ENCODE measurements at regions not wholly inside any gene's neighbourhood (a gene's known extent, or its start where the extent isn't known, plus 50 kb on each side); places are given as distances from the start of the nearest gene placed in this dataset.

- H3K9ac ChIP-seq (ENCODE audit: low read length): no peak overlapping the region
- H3K36me3 ChIP-seq (ENCODE audit: control insufficient read depth, insufficient read depth, low read length, severe bottlenecking): no peaks in the 10 kb centered on the region
- H3K9me3 ChIP-seq (ENCODE audit: control insufficient read depth, low read length): no peaks in the 10 kb centered on the region
- H3K27me3 ChIP-seq (replicated peaks; ENCODE audit: control insufficient read depth, insufficient read depth, low read length): no peaks in the 10 kb centered on the region
- DNase-seq (ENCODE audit: low read depth): no peak
- no peak overlapping the region for H3K4me3 ChIP-seq (ENCODE audit: low read length)
- H3K4me1 ChIP-seq (ENCODE audit: control insufficient read depth, insufficient read depth, low read length): no peaks in the 10 kb centered on the region
Observed at GRCh38 chr7:136205956-136206355, 228.8 kb upstream of the MTPN start.

GRCh38 chr7:136198168-136198567 is 221.0 kb upstream of the MTPN start:
- no peaks in the 10 kb centered on the region for H3K36me3 ChIP-seq (ENCODE audit: control insufficient read depth, insufficient read depth, low read length, severe bottlenecking)

DNA sequence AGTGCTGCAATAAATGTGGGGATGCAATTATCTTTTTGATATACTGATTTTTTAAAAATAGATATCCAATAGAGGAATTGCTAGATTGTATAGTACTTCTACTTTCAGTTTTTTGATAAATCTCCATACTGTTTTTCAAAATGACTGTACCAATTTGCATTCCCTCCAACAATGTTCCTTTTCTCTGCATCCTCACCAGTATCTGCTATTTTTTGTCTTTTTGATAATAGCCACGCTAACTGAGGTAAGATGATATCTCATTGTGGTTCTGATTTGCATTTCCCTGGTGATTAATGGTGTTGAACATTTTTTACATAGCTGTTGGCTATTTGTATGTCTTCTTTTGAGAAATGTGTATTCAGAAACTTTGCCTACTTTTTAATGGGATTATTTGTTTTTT is 217.7 kb upstream of the MTPN start:
- H3K9me3 ChIP-seq (ENCODE audit: control insufficient read depth, low read length): peaks cover 20% of the 10 kb centered on the region
- no peaks in the 10 kb centered on the region for H3K36me3 ChIP-seq (ENCODE audit: control insufficient read depth, insufficient read depth, low read length, severe bottlenecking)
- no peaks in the 10 kb centered on the region for H3K4me1 ChIP-seq (ENCODE audit: control insufficient read depth, insufficient read depth, low read length)
- no peak overlapping the region for H3K4me3 ChIP-seq (ENCODE audit: low read length)
- H3K9ac ChIP-seq (ENCODE audit: low read length): no peak overlapping the region
- DNase-seq (ENCODE audit: low read depth): no peak
- no peaks in the 10 kb centered on the region for H3K27me3 ChIP-seq (replicated peaks; ENCODE audit: control insufficient read depth, insufficient read depth, low read length)

More at GRCh38 chr7:136198168-136198567, 221.0 kb upstream of the MTPN start:
- DNase-seq (ENCODE audit: low read depth): no peak
- Histone ChIP-seq H3K4me1 (ENCODE audit: control insufficient read depth, insufficient read depth, low read length) (no peaks in the 10 kb centered on the region), H3K9me3 (ENCODE audit: control insufficient read depth, low read length) (peaks cover 20% of the 10 kb centered on the region), H3K27me3 (replicated peaks; ENCODE audit: control insufficient read depth, insufficient read depth, low read length) (no peaks in the 10 kb centered on the region), H3K9ac (ENCODE audit: low read length) (no peak overlapping the region), H3K4me3 (ENCODE audit: low read length) (no peak overlapping the region)

GRCh38 chr7:136193940-136194339 is 216.8 kb upstream of the MTPN start:
- H3K4me3 ChIP-seq (ENCODE audit: low read length): no peak overlapping the region
- H3K9ac ChIP-seq (ENCODE audit: low read length): no peak overlapping the region
- H3K4me1 ChIP-seq (ENCODE audit: control insufficient read depth, insufficient read depth, low read length): no peaks in the 10 kb centered on the region
- no peaks in the 10 kb centered on the region for H3K27me3 ChIP-seq (replicated peaks; ENCODE audit: control insufficient read depth, insufficient read depth, low read length)
- no peaks in the 10 kb centered on the region for H3K36me3 ChIP-seq (ENCODE audit: control insufficient read depth, insufficient read depth, low read length, severe bottlenecking)
- H3K9me3 ChIP-seq (ENCODE audit: control insufficient read depth, low read length): peaks cover 20% of the 10 kb centered on the region
- DNase-seq (ENCODE audit: low read depth): no peak

DNA sequence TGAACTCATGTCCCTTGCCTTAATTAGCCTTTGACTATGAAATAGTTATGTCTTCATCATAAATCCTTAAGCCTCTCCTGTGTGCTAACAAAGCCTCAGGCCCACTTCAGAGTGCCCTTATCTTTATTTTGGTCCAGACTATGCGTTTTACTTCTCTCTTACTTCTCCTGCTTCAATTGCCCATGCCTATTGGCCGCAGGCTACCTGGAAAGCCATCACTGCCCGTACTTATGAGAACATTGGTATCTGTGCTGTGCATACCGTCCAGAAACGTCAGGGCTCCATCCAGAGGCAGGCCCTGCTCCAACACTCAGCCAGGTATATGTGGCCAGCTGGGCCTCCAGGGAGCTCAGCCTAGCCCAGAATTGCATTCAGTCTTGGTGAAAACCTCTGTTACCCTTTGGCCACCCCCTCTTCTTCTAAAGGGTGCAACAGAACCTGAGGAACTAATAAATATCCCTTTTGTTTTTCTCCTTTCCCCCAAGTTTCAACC is 212.4 kb upstream of the MTPN start:
- H3K4me1 ChIP-seq (ENCODE audit: control insufficient read depth, insufficient read depth, low read length): no peaks in the 10 kb centered on the region
- no peak overlapping the region for H3K9ac ChIP-seq (ENCODE audit: low read length)
- H3K4me3 ChIP-seq (ENCODE audit: low read length): no peak overlapping the region
- peaks cover 4% of the 10 kb centered on the region for H3K9me3 ChIP-seq (ENCODE audit: control insufficient read depth, low read length)
- no peaks in the 10 kb centered on the region for H3K27me3 ChIP-seq (replicated peaks; ENCODE audit: control insufficient read depth, insufficient read depth, low read length)
- DNase-seq (ENCODE audit: low read depth): no peak
- H3K36me3 ChIP-seq (ENCODE audit: control insufficient read depth, insufficient read depth, low read length, severe bottlenecking): no peaks in the 10 kb centered on the region

- no peak for DNase-seq (ENCODE audit: low read depth)
- Histone ChIP-seq H3K9ac (ENCODE audit: low read length) (no peak overlapping the region), H3K4me1 (ENCODE audit: control insufficient read depth, insufficient read depth, low read length) (no peaks in the 10 kb centered on the region), H3K27me3 (replicated peaks; ENCODE audit: control insufficient read depth, insufficient read depth, low read length) (no peaks in the 10 kb centered on the region), H3K4me3 (ENCODE audit: low read length) (no peak overlapping the region), H3K9me3 (ENCODE audit: control insufficient read depth, low read length) (no peaks in the 10 kb centered on the region), H3K36me3 (ENCODE audit: control insufficient read depth, insufficient read depth, low read length, severe bottlenecking) (no peaks in the 10 kb centered on the region)
Observed at GRCh38 chr7:136186281-136186680, 209.1 kb upstream of the MTPN start.

GRCh38 chr7:136184719-136185118 is 207.6 kb upstream of the MTPN start:
- Histone ChIP-seq H3K4me1 (ENCODE audit: control insufficient read depth, insufficient read depth, low read length) (no peaks in the 10 kb centered on the region), H3K27me3 (replicated peaks; ENCODE audit: control insufficient read depth, insufficient read depth, low read length) (no peaks in the 10 kb centered on the region), H3K9ac (ENCODE audit: low read length) (no peak overlapping the region), H3K4me3 (ENCODE audit: low read length) (no peak overlapping the region), H3K36me3 (ENCODE audit: control insufficient read depth, insufficient read depth, low read length, severe bottlenecking) (no peaks in the 10 kb centered on the region), H3K9me3 (ENCODE audit: control insufficient read depth, low read length) (no peaks in the 10 kb centered on the region)
- no peak for DNase-seq (ENCODE audit: low read depth)

DNA sequence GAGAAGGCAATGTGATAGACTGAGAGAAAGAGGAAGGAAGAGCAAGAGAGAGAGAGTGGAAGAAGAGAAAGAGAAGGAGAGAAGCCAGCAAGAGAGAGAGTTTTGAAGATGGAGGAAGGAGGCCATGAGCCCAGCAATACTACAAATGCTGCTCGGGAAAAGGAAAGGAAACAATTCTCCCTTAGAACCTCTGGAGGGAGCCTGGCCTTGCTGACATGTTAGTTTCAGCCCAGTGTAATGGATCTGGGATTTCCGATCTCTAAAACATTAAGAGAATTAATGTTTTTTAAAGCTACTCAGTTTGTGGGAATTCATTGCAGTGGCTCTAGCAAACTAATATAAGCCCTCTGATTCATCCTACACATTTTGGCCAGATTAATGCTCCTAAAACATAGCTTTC is 206.8 kb upstream of the MTPN start:
- DNase-seq (ENCODE audit: low read depth): peak; percentile 22
- no peak overlapping the region for H3K9ac ChIP-seq (ENCODE audit: low read length)

GRCh38 chr7:136180984-136181383 is 203.8 kb upstream of the MTPN start:
- H3K4me3 ChIP-seq (ENCODE audit: low read length): no peak overlapping the region

More for the DNA sequence above, 206.8 kb upstream of the MTPN start:
- H3K9me3 ChIP-seq (ENCODE audit: control insufficient read depth, low read length): no peaks in the 10 kb centered on the region
- H3K4me1 ChIP-seq (ENCODE audit: control insufficient read depth, insufficient read depth, low read length): no peaks in the 10 kb centered on the region
- H3K27me3 ChIP-seq (replicated peaks; ENCODE audit: control insufficient read depth, insufficient read depth, low read length): no peaks in the 10 kb centered on the region
- no peaks in the 10 kb centered on the region for H3K36me3 ChIP-seq (ENCODE audit: control insufficient read depth, insufficient read depth, low read length, severe bottlenecking)
- no peak overlapping the region for H3K4me3 ChIP-seq (ENCODE audit: low read length)

GRCh38 chr7:136179851-136180721 is 202.9 kb upstream of the MTPN start:
- no peak for DNase-seq (ENCODE audit: low read depth)
- Histone ChIP-seq H3K9me3 (ENCODE audit: control insufficient read depth, low read length) (no peaks in the 10 kb centered on the region), H3K9ac (ENCODE audit: low read length) (no peak overlapping the region), H3K27me3 (replicated peaks; ENCODE audit: control insufficient read depth, insufficient read depth, low read length) (no peaks in the 10 kb centered on the region), H3K4me1 (ENCODE audit: control insufficient read depth, insufficient read depth, low read length) (no peaks in the 10 kb centered on the region), H3K4me3 (ENCODE audit: low read length) (no peak overlapping the region), H3K36me3 (ENCODE audit: control insufficient read depth, insufficient read depth, low read length, severe bottlenecking) (no peaks in the 10 kb centered on the region)

More at GRCh38 chr7:136180984-136181383, 203.8 kb upstream of the MTPN start:
- Histone ChIP-seq H3K9ac (ENCODE audit: low read length) (no peak overlapping the region), H3K36me3 (ENCODE audit: control insufficient read depth, insufficient read depth, low read length, severe bottlenecking) (no peaks in the 10 kb centered on the region), H3K4me1 (ENCODE audit: control insufficient read depth, insufficient read depth, low read length) (no peaks in the 10 kb centered on the region), H3K27me3 (replicated peaks; ENCODE audit: control insufficient read depth, insufficient read depth, low read length) (no peaks in the 10 kb centered on the region), H3K9me3 (ENCODE audit: control insufficient read depth, low read length) (no peaks in the 10 kb centered on the region)
- no peak for DNase-seq (ENCODE audit: low read depth)

GRCh38 chr7:136179154-136179553 is 202.0 kb upstream of the MTPN start:
- Histone ChIP-seq H3K27me3 (replicated peaks; ENCODE audit: control insufficient read depth, insufficient read depth, low read length) (no peaks in the 10 kb centered on the region), H3K4me1 (ENCODE audit: control insufficient read depth, insufficient read depth, low read length) (no peaks in the 10 kb centered on the region), H3K4me3 (ENCODE audit: low read length) (no peak overlapping the region), H3K9me3 (ENCODE audit: control insufficient read depth, low read length) (no peaks in the 10 kb centered on the region), H3K9ac (ENCODE audit: low read length) (no peak overlapping the region), H3K36me3 (ENCODE audit: control insufficient read depth, insufficient read depth, low read length, severe bottlenecking) (no peaks in the 10 kb centered on the region)
- no peak for DNase-seq (ENCODE audit: low read depth)
